Left lung (tissue), 4 donors: ENCODE measurements at regions not wholly inside any gene's neighbourhood (a gene's known extent, or its start where the extent isn't known, plus 50 kb on each side); places are given as distances from the start of the nearest gene placed in this dataset.
"Not testable (repeated sequence)": the region's sequence is repeated elsewhere in the genome, so short reads cannot be mapped to it uniquely, and the experiment has no call there.

Experiments used
- ATAC-seq: fragments of 200-7000 bp; cut with Tn5 transposase; one replicate; pipeline ENCODE4 v1.9.1; 2020; ENCODE audit warnings: moderate library complexity
- DNase-seq, 4 donors: peaks; one replicate each; pipeline ENCODE4 v3.0.0-alpha.2; 2013 to 2020
- H3K27ac ChIP-seq, 2 donors: fragments of 200-600 bp; sonication (generic) in 1 of 2; one replicate each; pipeline versions ENCODE4 v1.5.0 to v1.8.0; 2020 to 2021
- H3K27me3 ChIP-seq, 2 donors: fragments of 200-600 bp; sonication (generic) in 1 of 2; one replicate each; pipeline versions ENCODE4 v1.5.0 to v1.8.0; 2020 to 2021
- H3K36me3 ChIP-seq, 2 donors: fragments of 200-600 bp; sonication (generic) in 1 of 2; one replicate each; pipeline versions ENCODE4 v1.5.0 to v1.8.0; 2020 to 2021
- H3K4me1 ChIP-seq, 2 donors: fragments of 200-600 bp; one replicate each; pipeline ENCODE4 v1.8.0; 2021
- H3K4me3 ChIP-seq, 2 donors: fragments of 200-600 bp; sonication (generic) in 1 of 2; one replicate each; pipeline versions ENCODE4 v1.5.0 to v1.8.0; 2020 to 2021; ENCODE audit warnings: mild to moderate bottlenecking in 1 of 2
- H3K9me3 ChIP-seq, 2 donors: fragments of 200-600 bp; sonication (generic) in 1 of 2; one replicate each; pipeline versions ENCODE4 v1.5.0 to v1.8.0; 2020 to 2021
- intact Hi-C, 2 donors: fragments of 100-400 bp; cut with DNase I; formaldehyde crosslinking; loops; one replicate each; pipeline versions ENCODE4 v1.11.2 to v1.14.2; 2022
- TF ChIP-seq, protein P1 (sequence below), 2 donors: fragments of 200-600 bp; sonication (generic) in 1 of 2; IDR thresholded peaks; one replicate each; pipeline versions ENCODE4 v1.5.0 to v1.8.0; 2021; ENCODE audit warnings: antibody characterized with exemption in 2 of 2
- donor health status: DM: no; HTN: yes; CAD: no.
- donor health status: DM: no; HTN: no; CAD: no.

DNA sequence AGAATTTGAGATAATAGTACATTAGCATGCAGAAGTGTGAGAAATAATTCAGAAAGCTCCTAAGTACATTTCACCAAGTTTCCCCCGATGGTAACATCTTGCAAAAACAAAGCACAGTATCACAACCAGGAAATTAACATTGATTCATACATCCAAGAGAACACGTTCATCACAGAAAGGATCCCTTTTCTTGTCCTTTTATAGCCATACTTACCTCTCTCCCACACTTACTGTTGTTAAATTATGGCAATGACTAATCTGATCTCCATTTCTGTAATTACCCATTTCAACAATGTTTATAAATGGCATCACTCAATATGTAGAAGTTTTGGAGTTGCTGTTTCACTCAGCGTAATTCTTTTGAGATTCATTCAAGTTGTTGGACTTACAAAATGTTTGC lies 1260.0 kb downstream of the CDH8 start:
- no peaks in the 10 kb centered on the region for H3K27me3 ChIP-seq
- H3K9me3 ChIP-seq = peaks cover 0 to 11% of the 10 kb centered on the region in 2 donors
- intact Hi-C loops = no loop called here
- no peaks in the 10 kb centered on the region for H3K36me3 ChIP-seq
- no peaks in the 10 kb centered on the region for H3K4me1 ChIP-seq
- DNase-seq (no peak), ATAC-seq (no peak)
- TF ChIP-seq, protein P1, sequence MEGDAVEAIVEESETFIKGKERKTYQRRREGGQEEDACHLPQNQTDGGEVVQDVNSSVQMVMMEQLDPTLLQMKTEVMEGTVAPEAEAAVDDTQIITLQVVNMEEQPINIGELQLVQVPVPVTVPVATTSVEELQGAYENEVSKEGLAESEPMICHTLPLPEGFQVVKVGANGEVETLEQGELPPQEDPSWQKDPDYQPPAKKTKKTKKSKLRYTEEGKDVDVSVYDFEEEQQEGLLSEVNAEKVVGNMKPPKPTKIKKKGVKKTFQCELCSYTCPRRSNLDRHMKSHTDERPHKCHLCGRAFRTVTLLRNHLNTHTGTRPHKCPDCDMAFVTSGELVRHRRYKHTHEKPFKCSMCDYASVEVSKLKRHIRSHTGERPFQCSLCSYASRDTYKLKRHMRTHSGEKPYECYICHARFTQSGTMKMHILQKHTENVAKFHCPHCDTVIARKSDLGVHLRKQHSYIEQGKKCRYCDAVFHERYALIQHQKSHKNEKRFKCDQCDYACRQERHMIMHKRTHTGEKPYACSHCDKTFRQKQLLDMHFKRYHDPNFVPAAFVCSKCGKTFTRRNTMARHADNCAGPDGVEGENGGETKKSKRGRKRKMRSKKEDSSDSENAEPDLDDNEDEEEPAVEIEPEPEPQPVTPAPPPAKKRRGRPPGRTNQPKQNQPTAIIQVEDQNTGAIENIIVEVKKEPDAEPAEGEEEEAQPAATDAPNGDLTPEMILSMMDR (IDR thresholded peaks at IDR 0.05) = no peak
- no peak overlapping the region for H3K4me3 ChIP-seq
- no peak overlapping the region for H3K27ac ChIP-seq

DNA sequence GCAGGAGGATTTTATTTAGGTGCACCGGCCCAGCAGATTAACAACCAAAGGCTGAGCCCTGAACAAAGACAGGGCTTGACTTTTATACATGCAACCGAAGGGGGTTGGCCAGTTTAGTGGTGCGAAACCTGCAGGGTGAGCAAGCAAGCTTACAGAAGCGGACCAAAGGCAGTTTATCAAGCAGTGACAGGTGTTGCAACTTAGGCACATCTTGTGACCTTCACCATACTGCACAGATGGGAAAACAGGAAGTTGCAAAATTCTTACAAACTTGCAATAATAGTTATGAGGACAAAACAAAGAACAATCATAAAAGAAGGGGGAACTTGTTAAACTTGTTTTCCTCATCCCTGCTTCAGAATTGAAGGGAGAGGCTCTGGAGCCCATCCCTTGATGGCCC lies 1265.1 kb downstream of the CDH8 start:
- TF ChIP-seq, protein P1 (IDR thresholded peaks at IDR 0.05) = no peak
- ATAC-seq = no peak

DNA sequence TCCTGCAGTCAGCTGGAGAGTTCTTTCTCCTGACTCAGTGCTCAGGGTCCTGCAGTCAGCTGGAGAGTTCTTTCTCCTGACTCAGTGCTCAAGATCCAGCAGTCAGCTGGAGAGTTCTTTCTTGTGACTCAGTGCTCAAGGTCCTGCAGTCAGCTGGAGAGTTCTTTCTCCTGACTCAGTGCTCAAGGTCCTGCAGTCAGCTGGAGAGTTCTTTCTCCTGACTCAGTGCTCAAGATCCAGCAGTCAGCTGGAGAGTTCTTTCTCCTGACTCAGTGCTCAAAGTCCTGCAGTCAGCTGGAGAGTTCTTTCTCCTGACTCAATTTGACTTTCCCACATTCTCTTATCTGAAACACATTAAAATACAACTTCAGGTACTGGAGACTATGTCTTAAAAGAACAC lies 1265.9 kb downstream of the CDH8 start:
- H3K36me3 ChIP-seq, DNase-seq, intact Hi-C loops, H3K4me1 ChIP-seq, H3K4me3 ChIP-seq, H3K27me3 ChIP-seq, ATAC-seq, H3K27ac ChIP-seq: not testable (repeated sequence)
- H3K9me3 ChIP-seq = peaks cover 0 to 19% of the 10 kb centered on the region in 2 donors

More for the DNA sequence above, 1265.1 kb downstream of the CDH8 start:
- no peak overlapping the region for H3K4me3 ChIP-seq
- intact Hi-C loops = no loop called here
- no peaks in the 10 kb centered on the region for H3K36me3 ChIP-seq
- no peaks in the 10 kb centered on the region for H3K27me3 ChIP-seq
- H3K4me1 ChIP-seq = no peaks in the 10 kb centered on the region
- peaks cover 0 to 19% of the 10 kb centered on the region in 2 donors for H3K9me3 ChIP-seq
- no peak for DNase-seq
- H3K27ac ChIP-seq = no peak overlapping the region

DNA sequence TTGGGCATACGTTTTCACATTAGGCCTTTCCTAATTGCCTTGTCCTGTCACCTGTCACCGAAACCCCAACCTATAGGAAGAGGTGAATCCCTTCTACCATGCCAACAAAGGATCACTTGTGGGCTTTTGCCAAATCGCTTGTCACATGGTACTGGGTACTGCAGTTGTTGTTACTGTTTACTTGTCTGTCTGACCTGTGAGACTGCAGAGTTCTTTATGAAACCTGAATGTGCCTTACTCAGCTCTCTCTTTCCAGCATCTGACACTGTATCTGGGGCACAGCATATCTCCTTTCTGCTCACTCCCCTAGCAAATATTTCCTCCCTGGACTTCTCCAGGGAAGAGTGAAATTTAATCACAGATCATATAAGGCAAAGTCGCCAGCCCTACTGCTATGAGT lies 1272.4 kb downstream of the CDH8 start:
- Histone ChIP-seq H3K36me3 (no peaks in the 10 kb centered on the region), H3K27ac (no peak overlapping the region), H3K27me3 (no peaks in the 10 kb centered on the region), H3K9me3 (no peaks in the 10 kb centered on the region), H3K4me1 (no peaks in the 10 kb centered on the region), H3K4me3 (no peak overlapping the region)
- intact Hi-C loops = no loop called here
- ATAC-seq (no peak), DNase-seq (no peak)
- TF ChIP-seq, protein P1 (IDR thresholded peaks at IDR 0.05) = no peak

DNA sequence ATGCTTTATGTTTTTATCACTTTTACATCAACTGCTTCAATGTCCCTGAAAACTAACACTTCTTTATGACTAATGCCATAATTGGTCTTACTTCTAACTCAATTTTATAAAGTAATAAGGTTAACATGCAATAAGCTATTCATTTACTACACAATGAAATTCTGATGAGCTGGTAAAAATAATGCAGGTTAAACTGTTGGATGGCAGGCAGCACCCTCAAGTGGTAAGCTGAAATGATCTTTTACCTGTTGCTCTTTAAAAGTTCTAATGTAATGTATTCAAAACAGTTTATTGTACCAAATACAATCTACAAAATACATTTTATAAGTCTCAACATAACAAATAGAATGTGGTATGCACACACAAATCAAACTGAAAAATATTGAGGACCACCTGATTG lies 1280.3 kb downstream of the CDH8 start:
- intact Hi-C loops = no loop called here
- TF ChIP-seq, protein P1 (IDR thresholded peaks at IDR 0.05) = no peak
- no peak overlapping the region for H3K4me3 ChIP-seq

DNA sequence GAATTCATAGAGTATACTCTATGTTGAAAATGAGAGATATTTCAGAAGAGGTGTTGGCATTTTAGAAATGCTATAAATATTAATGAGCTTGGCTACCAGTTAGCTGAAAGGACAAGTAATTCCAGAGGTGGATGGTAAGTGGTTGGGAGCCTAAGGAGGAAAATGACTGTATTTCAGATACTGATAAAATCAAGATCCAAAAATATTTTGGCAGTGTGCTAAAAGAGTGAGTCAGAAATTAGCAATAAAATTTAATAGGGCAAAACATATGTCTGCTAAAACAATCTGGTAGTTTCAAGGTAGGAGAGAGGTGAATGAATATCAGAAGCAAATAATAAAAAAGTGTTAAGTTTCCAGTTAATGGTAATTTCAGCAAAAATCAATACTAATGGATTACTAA lies 1287.9 kb downstream of the CDH8 start:
- H3K27me3 ChIP-seq = no peaks in the 10 kb centered on the region
- intact Hi-C loops = no loop called here
- H3K4me3 ChIP-seq = no peak overlapping the region
- ATAC-seq = no peak
- no peaks in the 10 kb centered on the region for H3K4me1 ChIP-seq
- H3K9me3 ChIP-seq = peaks cover 0 to 3% of the 10 kb centered on the region in 2 donors
- no peak overlapping the region for H3K27ac ChIP-seq
- no peaks in the 10 kb centered on the region for H3K36me3 ChIP-seq
- TF ChIP-seq, protein P1 (IDR thresholded peaks at IDR 0.05) = no peak
- no peak for DNase-seq

More for the DNA sequence above, 1280.3 kb downstream of the CDH8 start:
- ATAC-seq = no peak
- H3K4me1 ChIP-seq = no peaks in the 10 kb centered on the region
- H3K9me3 ChIP-seq = no peaks in the 10 kb centered on the region
- H3K27me3 ChIP-seq = no peaks in the 10 kb centered on the region
- no peak for DNase-seq
- H3K36me3 ChIP-seq = no peaks in the 10 kb centered on the region
- no peak overlapping the region for H3K27ac ChIP-seq
